Vagina (tissue), 2 donors: ENCODE measurements at regions not wholly inside any gene's neighbourhood (a gene's known extent, or its start where the extent isn't known, plus 50 kb on each side); places are given as distances from the start of the nearest gene placed in this dataset.

Source experiments
- POLR2A ChIP-seq, 2 donors: fragments of 450-650 bp; IDR thresholded peaks; one replicate each; pipeline ENCODE4 v1.6.1; 2017; ENCODE audit warnings: antibody characterized with exemption in 2 of 2, mild to moderate bottlenecking in 2 of 2, moderate library complexity in 2 of 2
- POLR2AphosphoS5 ChIP-seq, 2 donors: sonication (generic); formaldehyde crosslinking; IDR thresholded peaks; one replicate each; pipeline ENCODE4 v1.9.0; 2017; ENCODE audit warnings: antibody characterized with exemption in 2 of 2, mild to moderate bottlenecking in 2 of 2, low read depth in 1 of 2; ENCODE audit not compliant: insufficient read depth in 1 of 2

DNA sequence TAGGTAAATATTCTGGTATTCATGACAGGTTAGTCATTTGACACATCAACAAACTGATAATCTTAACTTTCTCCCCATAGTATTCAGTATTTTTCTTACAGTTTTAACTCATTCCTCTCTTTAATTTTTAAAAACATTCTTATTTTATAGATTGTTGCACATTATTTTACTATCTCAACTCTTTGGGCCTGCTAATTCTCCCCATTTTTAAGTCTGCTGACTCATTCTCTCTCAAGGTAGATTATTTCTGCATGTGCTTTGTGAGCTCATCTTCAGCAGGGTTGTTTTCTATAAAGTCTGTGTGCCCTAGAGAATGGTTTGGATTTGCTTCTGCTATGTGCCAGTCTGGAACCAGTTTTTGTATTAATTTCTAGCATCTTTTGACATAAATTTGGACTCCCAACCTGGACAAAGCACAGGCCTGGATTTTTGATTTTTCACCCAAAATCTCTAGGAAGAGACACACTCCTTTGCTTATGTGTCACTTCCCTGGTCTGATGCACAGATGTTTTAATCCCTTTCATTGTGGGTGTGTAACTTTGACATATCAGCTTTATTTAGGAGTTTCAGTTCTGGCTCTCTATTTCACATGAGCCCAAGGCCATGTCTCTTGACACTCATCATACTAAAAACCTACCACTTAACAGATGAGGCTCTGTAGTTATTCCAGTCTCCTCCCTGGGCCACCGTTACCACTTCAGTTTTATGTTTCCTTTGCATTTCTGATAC is 194.3 kb upstream of the PGRMC2 start:
- no peak for TF ChIP-seq POLR2A (IDR thresholded peaks at IDR 0.05)
- TF ChIP-seq POLR2AphosphoS5 (IDR thresholded peaks at IDR 0.05; ENCODE audit: insufficient read depth in 1 of 2, low read depth in 1 of 2) = no peak
